MCF 10A (cell line): ENCODE measurements at regions not wholly inside any gene's neighbourhood (a gene's known extent, or its start where the extent isn't known, plus 50 kb on each side); places are given as distances from the start of the nearest gene placed in this dataset.

Experiments used
- BruUV-seq: library from RNA; stranded (reverse); fragments of 400-500 nt; replicated peaks from 2 replicates; lab custom pipeline; 2021; lab: Mats Ljungman, UMichigan
- CTCF ChIA-PET: fragments of 300-600 bp; sonication (Branson Sonifier 250); formaldehyde crosslinking; extraction: SDS; loops from one replicate; lab custom pipeline; 2021; ENCODE audit warnings: antibody characterized with exemption, inconsistent platforms; lab: Yijun Ruan, JAX
- POLR2A ChIA-PET: fragments of 300-600, 350-650 bp; sonication (Branson Sonifier 250); formaldehyde crosslinking; extraction: SDS; loops from one replicate; lab custom pipeline; 2020; ENCODE audit warnings: antibody characterized with exemption, inconsistent platforms; lab: Yijun Ruan, JAX
- DNase-seq: peaks from one replicate; pipeline ENCODE4 v3.0.0-alpha.2; 2018; ENCODE audit not compliant: unreplicated experiment
- H3K27ac Mint-ChIP-seq: one replicate; pipeline ENCODE4 v1.8.0; 2022; ENCODE audit warnings: mild to moderate bottlenecking, low read depth, mixed read lengths; ENCODE audit not compliant: unreplicated experiment
- H3K27me3 Mint-ChIP-seq: one replicate; pipeline ENCODE4 v1.8.0; 2022; ENCODE audit warnings: mixed read lengths; ENCODE audit not compliant: insufficient read depth, unreplicated experiment
- H3K36me3 Mint-ChIP-seq: one replicate; pipeline ENCODE4 v1.8.0; 2022; ENCODE audit warnings: mild to moderate bottlenecking, moderate library complexity, mixed read lengths; ENCODE audit not compliant: insufficient read depth, unreplicated experiment
- H3K4me1 Mint-ChIP-seq: one replicate; pipeline ENCODE4 v1.8.0; 2022; ENCODE audit warnings: mixed read lengths; ENCODE audit not compliant: insufficient read depth, unreplicated experiment
- H3K4me3 Mint-ChIP-seq: one replicate; pipeline ENCODE4 v1.8.0; 2022; ENCODE audit warnings: mild to moderate bottlenecking, moderate library complexity, mixed read lengths; ENCODE audit not compliant: unreplicated experiment
- H3K9me3 Mint-ChIP-seq: one replicate; pipeline ENCODE4 v1.8.0; 2022; ENCODE audit warnings: mixed read lengths; ENCODE audit not compliant: unreplicated experiment
- intact Hi-C: fragments of 100-400 bp; cut with micrococcal nuclease; formaldehyde crosslinking; loops from 2 replicates; pipeline ENCODE4 v1.14.1; 2022
- TF ChIP-seq, protein P1 (sequence below): fragments of 200-600 bp; IDR thresholded peaks from one replicate; pipeline ENCODE4 v1.8.0; 2022; ENCODE audit warnings: antibody characterized with exemption, mild to moderate bottlenecking; ENCODE audit not compliant: unreplicated experiment

DNA sequence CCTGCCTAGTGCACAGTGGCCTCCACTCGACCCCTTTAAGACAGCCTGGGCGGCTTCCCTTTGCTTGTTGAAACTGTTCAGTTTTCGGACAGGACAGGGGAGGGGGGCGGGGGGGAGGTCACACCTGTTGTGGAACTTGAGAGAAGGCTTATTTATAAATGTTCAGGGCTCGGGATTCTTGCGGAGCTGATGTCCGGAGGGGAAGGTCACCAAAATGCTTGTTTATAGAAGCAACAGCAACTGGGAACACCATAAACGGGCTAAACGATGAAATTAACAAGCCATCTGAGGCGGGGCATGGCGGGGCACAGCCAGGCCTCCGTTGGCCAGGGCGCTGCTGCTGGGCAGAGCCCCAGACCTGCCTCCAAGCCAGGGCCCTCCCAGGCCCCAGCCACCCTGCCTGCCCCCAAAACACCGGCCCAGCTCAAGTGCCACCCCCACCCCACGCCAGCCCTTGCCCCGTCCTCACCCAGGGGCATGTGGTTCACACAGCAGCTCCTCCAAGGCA lies 59.8 kb upstream of the CASZ1 start:
- H3K9me3 Mint-ChIP-seq = peaks cover 8% of the 10 kb centered on the region
- intact Hi-C loops = no loop called here
- no peaks in the 10 kb centered on the region for H3K4me1 Mint-ChIP-seq
- ChIA-PET CTCF (interaction anchor here (0.6 to 1.7 kb wide), 2 partner anchors 11 to 79 kb away, joined by 3 to 5 read pairs; no protein-coding TSS in a partner anchor), POLR2A (interaction anchor here (1.0 kb wide), 1 partner anchor 125 kb away, joined by 3 read pairs; no protein-coding TSS in a partner anchor)
- DNase-seq = no peak
- no peaks in the 10 kb centered on the region for H3K27me3 Mint-ChIP-seq
- H3K4me3 Mint-ChIP-seq = no peak overlapping the region
- TF ChIP-seq, protein P1, sequence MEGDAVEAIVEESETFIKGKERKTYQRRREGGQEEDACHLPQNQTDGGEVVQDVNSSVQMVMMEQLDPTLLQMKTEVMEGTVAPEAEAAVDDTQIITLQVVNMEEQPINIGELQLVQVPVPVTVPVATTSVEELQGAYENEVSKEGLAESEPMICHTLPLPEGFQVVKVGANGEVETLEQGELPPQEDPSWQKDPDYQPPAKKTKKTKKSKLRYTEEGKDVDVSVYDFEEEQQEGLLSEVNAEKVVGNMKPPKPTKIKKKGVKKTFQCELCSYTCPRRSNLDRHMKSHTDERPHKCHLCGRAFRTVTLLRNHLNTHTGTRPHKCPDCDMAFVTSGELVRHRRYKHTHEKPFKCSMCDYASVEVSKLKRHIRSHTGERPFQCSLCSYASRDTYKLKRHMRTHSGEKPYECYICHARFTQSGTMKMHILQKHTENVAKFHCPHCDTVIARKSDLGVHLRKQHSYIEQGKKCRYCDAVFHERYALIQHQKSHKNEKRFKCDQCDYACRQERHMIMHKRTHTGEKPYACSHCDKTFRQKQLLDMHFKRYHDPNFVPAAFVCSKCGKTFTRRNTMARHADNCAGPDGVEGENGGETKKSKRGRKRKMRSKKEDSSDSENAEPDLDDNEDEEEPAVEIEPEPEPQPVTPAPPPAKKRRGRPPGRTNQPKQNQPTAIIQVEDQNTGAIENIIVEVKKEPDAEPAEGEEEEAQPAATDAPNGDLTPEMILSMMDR = no peak
- H3K27ac Mint-ChIP-seq = no peak overlapping the region
- BruUV-seq = no TSS peak
- H3K36me3 Mint-ChIP-seq = no peaks in the 10 kb centered on the region

DNA sequence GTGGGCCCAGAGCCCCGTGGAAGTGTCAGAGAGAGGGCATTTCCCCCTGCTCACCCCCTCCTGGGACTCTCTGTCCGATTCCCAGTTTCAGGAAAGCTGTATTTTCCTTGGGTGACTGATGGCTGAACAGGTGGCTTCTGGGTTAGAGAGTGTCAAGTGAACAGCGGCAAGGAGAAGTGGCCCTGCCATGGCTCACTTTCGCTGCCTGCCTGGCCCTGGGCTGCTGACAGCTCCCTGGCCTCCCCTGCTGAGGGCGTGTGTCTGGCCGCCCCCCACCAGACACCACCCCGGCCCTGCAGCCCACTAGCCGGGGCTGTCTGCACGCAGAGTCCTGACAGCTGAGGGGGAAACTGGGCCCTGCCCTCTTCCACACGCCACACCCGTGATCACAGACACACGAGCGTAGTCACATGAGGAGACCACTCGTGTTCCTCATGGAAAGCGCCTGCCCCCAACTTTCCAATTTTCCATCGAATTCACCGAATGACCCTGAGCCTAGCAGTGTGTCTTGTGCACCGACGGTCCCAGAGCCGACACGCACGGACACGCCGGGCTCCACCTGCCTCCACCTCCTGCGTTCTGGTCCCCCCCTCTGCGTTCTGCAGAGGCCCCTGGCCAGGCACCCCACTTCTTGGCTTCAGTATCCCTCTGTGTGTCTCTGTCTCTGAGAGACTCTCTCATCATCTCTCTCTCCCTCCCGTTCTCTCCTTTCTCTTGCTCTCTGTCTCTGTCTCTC lies 60.6 kb upstream of the CASZ1 start:
- intact Hi-C loops = no loop called here
- Mint-ChIP-seq H3K4me1 (no peaks in the 10 kb centered on the region), H3K27me3 (no peaks in the 10 kb centered on the region), H3K36me3 (no peaks in the 10 kb centered on the region), H3K4me3 (no peak overlapping the region), H3K9me3 (peaks cover 8% of the 10 kb centered on the region), H3K27ac (no peak overlapping the region)
- POLR2A ChIA-PET = interaction anchor here (1.0 kb wide), 1 partner anchor 126 kb away, joined by 3 read pairs; no protein-coding TSS in a partner anchor
- TF ChIP-seq, protein P1 = no peak
- DNase-seq = no peak
- CTCF ChIA-PET = interaction anchor here (1.7 kb wide), 1 partner anchor 10 kb away, joined by 5 read pairs; no protein-coding TSS in a partner anchor
- BruUV-seq = no TSS peak

DNA sequence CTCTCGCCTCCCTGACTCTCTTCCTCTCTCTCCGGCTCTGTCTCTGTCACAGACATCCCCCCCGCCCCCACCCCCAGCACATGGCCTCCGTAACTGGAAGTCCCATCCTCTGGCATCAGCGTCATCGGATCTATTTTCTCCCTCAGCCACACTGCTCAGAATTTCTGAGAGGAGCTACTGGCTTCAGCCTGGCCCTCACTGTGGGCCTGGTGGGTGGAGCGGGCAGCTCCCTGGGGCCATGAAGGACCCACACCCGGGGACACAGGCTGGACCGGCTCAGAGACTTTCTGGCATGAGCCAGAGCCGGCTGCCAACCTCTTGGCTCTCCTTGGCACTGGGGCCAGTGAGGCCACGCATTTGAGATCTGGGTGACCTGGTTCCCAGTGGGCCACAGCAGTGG lies 61.2 kb upstream of the CASZ1 start:
- Mint-ChIP-seq H3K9me3 (peaks cover 8% of the 10 kb centered on the region), H3K27me3 (no peaks in the 10 kb centered on the region), H3K4me1 (no peaks in the 10 kb centered on the region), H3K36me3 (no peaks in the 10 kb centered on the region), H3K4me3 (no peak overlapping the region), H3K27ac (no peak overlapping the region)
- intact Hi-C loops = no loop called here
- BruUV-seq = no TSS peak
- no peak for DNase-seq
- CTCF ChIA-PET = no interaction called here
- POLR2A ChIA-PET = no interaction called here
- TF ChIP-seq, protein P1 = no peak

DNA sequence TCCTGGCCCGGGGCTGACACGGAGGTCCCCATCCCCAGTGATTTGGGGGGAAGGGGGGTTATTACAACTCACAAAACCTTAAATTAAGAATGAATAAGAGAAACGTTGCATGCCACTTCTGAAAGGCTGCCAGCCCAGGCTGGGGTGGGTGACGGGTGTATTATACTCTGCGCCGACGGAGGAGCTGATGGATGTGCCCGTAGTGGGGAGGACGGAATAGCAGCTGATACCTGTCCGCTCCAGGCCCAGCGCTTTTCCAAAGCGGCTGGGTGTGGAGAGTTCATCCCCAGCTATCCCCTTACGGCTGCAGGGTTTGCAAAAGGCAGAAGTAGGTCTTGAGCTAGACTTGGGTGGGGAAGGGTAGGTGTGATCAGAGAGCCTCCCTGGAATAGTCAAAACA lies 63.8 kb upstream of the CASZ1 start:
- no peaks in the 10 kb centered on the region for H3K27me3 Mint-ChIP-seq

More for the DNA sequence above, 63.8 kb upstream of the CASZ1 start:
- POLR2A ChIA-PET = no interaction called here
- no peaks in the 10 kb centered on the region for H3K36me3 Mint-ChIP-seq
- BruUV-seq = no TSS peak
- intact Hi-C loops = no loop called here
- DNase-seq = no peak
- H3K4me3 Mint-ChIP-seq = no peak overlapping the region
- TF ChIP-seq, protein P1 = no peak
- H3K9me3 Mint-ChIP-seq = peaks cover 2% of the 10 kb centered on the region
- CTCF ChIA-PET = interaction anchor here (0.6 to 0.9 kb wide), 2 partner anchors 8 to 326 kb away, joined by 3 to 4 read pairs; no protein-coding TSS in a partner anchor
- H3K4me1 Mint-ChIP-seq = no peaks in the 10 kb centered on the region
- no peak overlapping the region for H3K27ac Mint-ChIP-seq
